ENCODE measurements at regions not wholly inside any gene's neighbourhood (a gene's known extent, or its start where the extent isn't known, plus 50 kb on each side); places are given as distances from the start of the nearest gene placed in this dataset.
A peak's percentile ranks its signal among the peaks of the same experiment; 100 is the strongest.
"Not testable (repeated sequence)": the region's sequence is repeated elsewhere in the genome, so short reads cannot be mapped to it uniquely, and the experiment has no call there.

DNA sequence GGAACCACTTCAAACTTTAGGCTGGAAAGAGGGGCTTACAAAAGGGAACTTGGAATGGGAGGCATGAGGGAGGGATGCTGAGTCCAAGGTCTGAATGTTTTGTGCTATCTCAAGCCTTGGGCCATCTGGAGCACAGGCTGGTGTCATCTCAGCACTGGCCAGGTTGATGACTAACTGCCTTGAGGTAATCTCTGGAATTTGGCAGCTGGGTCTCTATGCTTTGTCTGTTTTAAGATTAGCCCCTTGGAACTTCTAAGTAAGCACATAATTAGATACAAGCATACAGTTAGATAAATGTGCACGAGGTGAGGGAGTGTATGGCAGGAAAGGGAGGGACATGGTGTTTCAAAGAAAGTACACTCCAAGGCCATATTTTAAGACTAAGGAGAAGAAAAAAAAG, 252.4 kb upstream of the CCDC54 start:
- DNase-seq = peak; percentile 13

DNA sequence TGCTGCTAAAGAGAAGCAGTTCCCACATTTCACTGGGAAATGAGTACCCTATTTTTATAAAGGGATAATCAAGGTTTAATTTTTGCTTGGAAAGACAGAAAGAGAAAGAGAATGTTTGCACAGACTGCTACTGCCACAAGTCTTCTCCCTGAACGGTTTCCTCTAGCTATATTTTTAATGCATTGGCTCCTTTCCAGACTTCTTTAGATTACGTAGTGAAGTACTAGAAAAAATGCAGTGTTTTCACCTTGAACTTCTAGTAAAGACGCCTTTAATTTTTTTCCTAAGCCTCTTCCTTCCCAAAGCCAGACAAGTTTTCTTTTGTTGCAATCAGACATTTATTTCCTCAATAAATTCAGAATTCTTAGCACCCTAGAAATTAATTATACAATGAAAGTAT, 248.3 kb upstream of the CCDC54 start:
- DNase-seq = no peak

DNA sequence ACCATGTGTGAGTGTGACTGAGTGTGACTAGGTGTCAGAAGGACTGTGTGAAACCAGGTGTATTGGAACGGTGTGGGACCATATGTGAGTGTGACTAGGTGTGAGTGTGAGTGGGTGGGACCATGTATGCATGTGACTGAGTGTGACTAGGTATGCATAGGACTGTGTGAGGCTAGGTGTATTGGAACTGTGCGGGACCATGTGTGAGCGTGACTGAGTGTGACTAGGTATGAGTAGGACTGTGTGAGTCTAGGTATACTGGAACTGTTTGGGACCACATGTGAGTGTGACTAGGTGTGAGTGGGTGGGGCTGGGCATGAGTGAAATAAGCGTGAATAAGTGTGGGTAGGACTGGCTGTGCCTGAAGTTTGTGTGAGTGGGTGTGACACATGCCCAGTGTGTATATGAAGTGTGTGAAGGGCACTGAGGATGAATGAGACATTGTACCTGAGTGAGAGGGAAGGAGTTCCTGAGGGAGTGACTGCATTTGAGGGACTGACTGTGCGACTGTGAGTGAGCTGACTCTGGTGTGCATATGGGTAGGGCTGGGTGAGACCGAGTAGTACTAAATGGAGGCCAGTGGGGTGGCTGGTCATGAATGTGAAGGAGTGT, 247.0 kb upstream of the CCDC54 start:
- DNase-seq = no peak

- no peak for DNase-seq
Observed at GRCh38 chr3:107132674-107133073, 244.6 kb upstream of the CCDC54 start.

- DNase-seq = no peak
Observed at GRCh38 chr3:107133891-107134290, 243.3 kb upstream of the CCDC54 start.

- no peak for DNase-seq
Observed at GRCh38 chr3:107142171-107142570, 235.1 kb upstream of the CCDC54 start.

GRCh38 chr3:107142786-107143575, 234.3 kb upstream of the CCDC54 start:
- no peak for DNase-seq

DNA sequence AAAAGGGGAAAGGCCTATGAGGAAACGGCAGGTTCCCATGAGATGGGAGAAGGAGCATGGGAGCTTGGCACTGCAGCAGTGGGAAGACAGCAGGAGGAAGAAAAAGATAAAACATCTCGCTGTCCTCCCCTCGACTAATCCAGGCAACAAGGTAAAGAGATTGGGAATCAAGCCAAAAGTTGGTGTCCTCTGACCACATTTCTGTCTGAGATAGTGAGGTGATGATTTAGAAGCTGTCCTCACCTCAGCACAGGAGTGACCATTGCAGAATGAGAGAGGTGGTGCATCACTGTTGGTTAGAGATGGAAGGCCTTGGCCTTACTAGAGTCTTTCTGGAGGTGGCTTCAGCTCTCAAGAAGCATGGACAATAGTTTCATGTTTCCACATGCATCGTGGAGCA, 226.6 kb upstream of the CCDC54 start:
- DNase-seq = no peak

- no peak for DNase-seq
Observed at GRCh38 chr3:107153981-107154380, 223.3 kb upstream of the CCDC54 start.

DNA sequence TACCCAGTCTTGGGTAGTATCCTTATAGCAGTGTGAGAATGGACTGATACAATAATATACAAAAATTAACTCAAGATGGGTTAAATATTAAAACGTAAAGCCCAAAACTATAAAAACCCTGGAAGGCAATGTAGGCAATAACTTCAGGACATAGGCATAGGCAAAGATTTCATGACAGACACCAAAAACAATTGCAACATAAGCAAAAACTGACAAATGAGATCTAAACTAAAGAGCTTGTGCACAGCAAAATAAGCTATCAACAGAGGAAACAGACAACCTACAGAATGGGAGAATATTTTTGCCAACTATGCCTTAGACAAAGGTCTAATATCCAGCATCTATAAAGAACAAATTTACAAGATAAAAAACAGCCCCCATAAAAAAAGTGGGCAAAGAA, 204.8 kb upstream of the CCDC54 start:
- no peak for DNase-seq

DNA sequence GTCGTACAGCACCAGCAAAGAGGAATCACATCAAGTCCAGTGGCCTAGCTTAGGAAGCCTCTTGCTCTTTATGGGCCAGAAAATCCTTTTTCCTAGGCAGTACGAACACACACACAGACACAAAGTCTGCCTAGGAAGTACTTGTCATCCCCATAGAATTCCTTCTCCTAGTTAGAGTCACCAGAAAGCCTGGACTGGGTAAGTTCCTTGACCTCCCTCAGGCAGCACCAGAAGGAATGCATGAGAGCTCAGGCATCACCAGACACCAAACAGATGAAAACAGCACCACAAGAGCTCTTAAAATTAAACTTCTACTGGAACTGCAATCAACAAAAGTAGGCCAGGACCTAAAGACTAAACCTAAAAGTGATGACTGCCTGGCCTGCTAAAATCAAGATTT, 192.9 kb upstream of the CCDC54 start:
- DNase-seq = no peak

- no peak for DNase-seq
Observed at GRCh38 chr3:107188262-107188661, 189.0 kb upstream of the CCDC54 start.

DNA sequence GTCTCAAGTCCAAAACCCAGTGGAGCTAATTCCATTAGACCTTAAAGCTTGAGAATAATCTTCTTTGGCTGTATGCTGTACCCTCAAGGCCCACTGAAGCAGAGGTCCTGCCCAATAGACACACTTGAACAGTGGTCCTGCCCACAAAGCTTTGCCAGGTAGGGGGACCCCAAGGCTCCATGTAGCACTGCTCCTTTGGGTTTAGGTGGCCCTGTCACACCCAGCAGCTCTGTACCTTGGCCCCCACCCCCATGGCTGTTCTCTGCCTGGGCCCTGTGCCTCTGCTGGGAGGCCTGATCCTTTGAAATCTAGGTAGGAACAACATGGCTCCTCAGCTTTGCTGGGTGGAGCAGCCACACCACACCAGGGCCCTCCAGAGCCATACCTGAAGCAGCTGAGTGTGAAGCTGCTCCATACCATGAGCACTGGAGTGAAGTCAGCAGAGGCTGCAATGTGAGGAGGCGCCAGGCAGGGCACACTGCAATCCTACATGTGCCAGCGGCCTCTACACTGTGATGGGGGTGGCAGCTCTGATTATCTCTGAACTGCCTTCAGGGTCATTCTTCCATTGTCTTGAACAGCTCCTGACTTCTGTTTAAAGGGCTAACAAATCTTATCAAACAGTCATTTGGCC, 188.0 kb upstream of the CCDC54 start:
- no peak for DNase-seq

- DNase-seq = no peak
Observed at GRCh38 chr3:107193116-107193515, 184.1 kb upstream of the CCDC54 start.

DNA sequence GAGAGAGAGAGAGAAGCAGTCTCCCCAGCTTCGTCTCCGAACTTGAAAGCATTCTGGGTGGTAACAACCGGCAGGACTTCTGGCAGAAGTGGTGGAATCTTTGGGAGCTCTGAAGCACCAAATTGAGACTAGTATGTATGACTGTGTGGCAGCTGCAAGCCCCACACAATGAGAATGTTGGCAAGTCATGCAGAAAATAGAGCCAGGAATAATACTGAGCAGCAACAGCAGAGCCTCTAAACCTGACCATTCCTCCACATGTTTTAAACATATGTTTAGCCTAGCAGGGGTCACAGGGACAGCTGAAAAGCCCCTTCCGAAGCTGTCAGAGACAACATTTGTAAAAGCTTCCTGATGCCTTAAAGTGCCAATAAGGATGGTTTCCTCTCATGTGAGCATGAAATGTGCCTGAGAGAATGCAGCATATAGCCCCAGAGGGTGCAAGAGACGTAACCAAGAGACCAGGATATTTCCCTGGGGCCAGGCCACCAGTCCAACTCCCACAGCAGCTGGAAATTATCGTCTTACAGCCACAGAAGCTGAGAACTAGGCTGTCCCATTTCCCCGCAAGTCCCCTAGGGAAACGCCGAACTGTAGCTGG, 178.6 kb upstream of the CCDC54 start:
- peak; percentile 6 for DNase-seq

- no peak for DNase-seq
Observed at GRCh38 chr3:107201146-107201545, 176.1 kb upstream of the CCDC54 start.

- DNase-seq = not testable (repeated sequence)
Observed at GRCh38 chr3:107202885-107203284, 174.4 kb upstream of the CCDC54 start.

- no peak for DNase-seq
Observed at GRCh38 chr3:107204121-107204520, 173.1 kb upstream of the CCDC54 start.

DNA sequence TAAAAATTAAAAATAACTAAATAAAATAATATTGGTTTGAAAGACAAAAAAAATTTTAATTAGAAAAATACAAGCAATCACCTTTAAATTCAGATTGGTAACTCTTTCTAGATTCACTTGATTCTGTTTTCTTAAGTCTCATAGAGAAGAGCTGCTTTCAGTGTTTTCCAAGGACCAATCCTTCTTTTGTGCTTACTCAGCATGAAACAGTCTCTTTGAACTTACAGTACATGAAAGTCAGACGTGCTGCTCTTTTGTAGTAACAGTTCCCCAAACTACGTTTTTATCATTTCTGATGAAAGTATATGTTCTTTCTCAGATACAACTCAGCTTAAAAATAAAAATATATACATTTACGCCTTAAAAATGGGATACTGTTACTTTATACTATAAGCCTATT, 171.9 kb upstream of the CCDC54 start:
- no peak for DNase-seq

- no peak for DNase-seq
Observed at GRCh38 chr3:107206141-107206540, 171.1 kb upstream of the CCDC54 start.

DNA sequence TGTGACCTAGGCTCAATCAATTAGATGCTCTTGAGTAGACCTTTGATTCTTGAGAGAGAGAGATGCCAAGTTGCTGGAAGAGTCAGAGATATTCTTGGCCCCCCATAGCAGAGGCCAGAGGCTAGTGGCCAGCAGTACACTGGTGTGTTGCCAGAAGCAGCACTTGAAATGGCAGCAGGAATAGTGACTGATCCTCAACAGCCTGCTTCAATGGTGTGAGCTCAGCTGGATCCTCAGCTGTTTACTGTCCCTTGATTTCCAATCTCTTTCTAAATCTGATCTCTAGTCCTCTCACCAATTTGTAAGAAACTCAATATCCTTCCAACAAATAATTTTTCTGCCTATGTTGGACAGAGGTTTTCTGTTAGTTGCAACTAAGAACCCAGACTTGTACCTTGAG, 170.3 kb upstream of the CCDC54 start:
- no peak for DNase-seq

GRCh38 chr3:107208100-107208499, 169.1 kb upstream of the CCDC54 start:
- DNase-seq = peak; percentile 72

DNA sequence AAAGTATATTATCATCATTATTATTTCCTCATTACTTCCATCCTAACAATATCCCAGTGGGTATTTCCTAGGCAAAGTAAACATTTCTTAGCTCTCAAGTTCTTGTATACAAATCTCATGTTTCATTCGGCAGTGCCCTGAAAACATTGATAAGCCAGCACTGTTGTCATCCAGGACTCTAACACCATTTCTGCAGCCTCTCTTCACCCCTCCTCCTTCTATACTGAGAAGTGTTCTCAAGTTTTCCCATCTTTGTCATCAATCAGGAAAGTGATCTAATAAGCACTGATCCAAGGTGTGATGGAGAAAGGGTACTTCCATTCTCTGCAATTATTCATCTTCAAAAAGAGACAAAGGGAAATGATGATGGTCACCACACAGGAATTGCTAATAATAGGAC, 168.4 kb upstream of the CCDC54 start:
- DNase-seq = no peak

Measured in NCI-H446 treated with DMSO at 0.1 percent for 48 hours (cell line).